Forelimb muscle (tissue), 1 donor: ENCODE measurements at regions not wholly inside any gene's neighbourhood (a gene's known extent, or its start where the extent isn't known, plus 50 kb on each side); places are given as distances from the start of the nearest gene placed in this dataset.

ENCODE experiments used
- DNase-seq: peaks from one replicate; pipeline ENCODE4 v3.0.0-alpha.2; 2013; ENCODE audit warnings: low read depth

- no peak for DNase-seq
Measured at GRCh38 chr12:58479401-58479800, 440.9 kb downstream of the LRIG3 start.

- DNase-seq, result no peak
Measured at GRCh38 chr12:58481811-58482210, 438.5 kb downstream of the LRIG3 start.

- DNase-seq, result no peak
Measured at GRCh38 chr12:58487255-58487654, 433.0 kb downstream of the LRIG3 start.

GRCh38 chr12:58487678-58488161 lies 432.6 kb downstream of the LRIG3 start:
- DNase-seq, result no peak

GRCh38 chr12:58489394-58489793 lies 430.9 kb downstream of the LRIG3 start:
- no peak for DNase-seq

GRCh38 chr12:58491306-58491705 lies 429.0 kb downstream of the LRIG3 start:
- DNase-seq, result no peak

GRCh38 chr12:58496411-58497190 lies 423.7 kb downstream of the LRIG3 start:
- no peak for DNase-seq

GRCh38 chr12:58500399-58500798 lies 419.9 kb downstream of the LRIG3 start:
- no peak for DNase-seq

- no peak for DNase-seq
Measured at GRCh38 chr12:58502226-58502625, 418.1 kb downstream of the LRIG3 start.

- no peak for DNase-seq
Measured at GRCh38 chr12:58502841-58503240, 417.5 kb downstream of the LRIG3 start.

- DNase-seq, result no peak
Measured at GRCh38 chr12:58503731-58504130, 416.6 kb downstream of the LRIG3 start.

- DNase-seq, result no peak
Measured at GRCh38 chr12:58504143-58504938, 416.0 kb downstream of the LRIG3 start.

- no peak for DNase-seq
Measured at GRCh38 chr12:58509116-58509885, 411.0 kb downstream of the LRIG3 start.

GRCh38 chr12:58513301-58513834 lies 406.9 kb downstream of the LRIG3 start:
- DNase-seq, result no peak

GRCh38 chr12:58513852-58514251 lies 406.5 kb downstream of the LRIG3 start:
- no peak for DNase-seq

- DNase-seq, result no peak
Measured at GRCh38 chr12:58519839-58520238, 400.5 kb downstream of the LRIG3 start.

- no peak for DNase-seq
Measured at GRCh38 chr12:58521152-58521551, 399.2 kb downstream of the LRIG3 start.

- no peak for DNase-seq
Measured at GRCh38 chr12:58521796-58522195, 398.5 kb downstream of the LRIG3 start.

- DNase-seq, result no peak
Measured at GRCh38 chr12:58523360-58523759, 396.9 kb downstream of the LRIG3 start.

- no peak for DNase-seq
Measured at GRCh38 chr12:58528271-58528670, 392.0 kb downstream of the LRIG3 start.

GRCh38 chr12:58529114-58529665 lies 391.1 kb downstream of the LRIG3 start:
- no peak for DNase-seq
